Activated CD4-positive, CD25-positive, alpha-beta regulatory T cell treated with anti-CD3 and anti-CD28 coated beads, Interleukin-2, amount 50 U/mL, for 72 hours (primary cell): ENCODE measurements at regions not wholly inside any gene's neighbourhood (a gene's known extent, or its start where the extent isn't known, plus 50 kb on each side); places are given as distances from the start of the nearest gene placed in this dataset.
"Not testable (repeated sequence)": the region's sequence is repeated elsewhere in the genome, so short reads cannot be mapped to it uniquely, and the experiment has no call there.

Experiments used
- DNase-seq: peaks from one replicate; pipeline ENCODE4 v3.0.0; 2021

DNA sequence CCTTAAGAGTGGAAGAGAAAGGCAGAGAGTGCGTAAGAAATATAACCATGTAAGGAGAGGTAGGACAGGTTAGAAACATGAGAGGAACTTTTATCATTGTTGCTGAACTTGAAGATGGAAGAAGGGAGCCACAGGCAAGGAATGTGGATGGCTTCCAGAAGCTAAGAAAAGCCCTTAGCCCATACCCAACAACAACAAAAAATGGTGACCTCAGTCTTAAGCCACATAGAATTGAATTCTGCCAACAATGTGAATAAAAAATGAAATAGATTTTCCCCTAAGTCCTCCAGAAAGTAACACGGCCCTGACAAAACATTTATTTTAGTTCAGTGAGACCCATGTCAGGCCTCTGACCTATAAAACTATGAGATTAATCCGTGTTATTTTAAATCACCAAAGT, 767.3 kb downstream of the FAM181B start:
- DNase-seq: no peak

DNA sequence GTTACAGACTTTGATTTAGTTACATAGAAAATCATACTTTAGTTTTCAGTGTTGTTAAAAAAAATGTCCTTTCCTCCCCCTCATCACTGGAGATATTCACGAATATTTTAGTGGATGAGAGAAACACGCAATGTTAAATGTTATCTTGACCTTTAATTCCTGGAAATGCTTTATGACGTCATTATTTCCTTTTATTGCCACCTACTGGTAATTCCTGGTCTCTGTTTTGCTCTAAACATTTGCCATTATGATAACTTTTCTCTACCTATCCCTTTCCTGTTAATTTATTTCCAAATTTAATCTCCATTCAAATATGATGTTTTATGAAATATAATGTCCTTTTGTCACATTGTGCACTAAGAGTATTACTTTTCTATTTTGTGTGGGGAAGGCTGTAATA, 770.6 kb downstream of the FAM181B start:
- no peak for DNase-seq

DNA sequence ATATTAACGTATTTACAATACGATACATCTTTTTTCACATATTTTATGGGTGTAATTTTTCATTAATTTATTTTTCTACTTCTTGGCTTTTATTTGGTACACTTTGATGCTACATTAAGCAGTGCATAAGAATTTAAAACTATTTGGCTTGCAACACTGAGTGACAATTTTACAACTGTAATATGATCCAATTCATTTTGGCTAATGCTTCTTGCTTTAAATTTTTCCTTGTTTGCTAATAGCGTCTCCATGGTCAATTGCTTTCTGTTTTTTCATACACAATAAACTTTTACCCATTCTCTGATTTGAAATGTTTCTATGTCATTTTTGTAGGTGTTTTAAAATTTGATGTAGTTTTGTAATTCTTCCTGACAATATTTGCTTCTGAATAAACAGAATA, 773.2 kb downstream of the FAM181B start:
- no peak for DNase-seq

DNA sequence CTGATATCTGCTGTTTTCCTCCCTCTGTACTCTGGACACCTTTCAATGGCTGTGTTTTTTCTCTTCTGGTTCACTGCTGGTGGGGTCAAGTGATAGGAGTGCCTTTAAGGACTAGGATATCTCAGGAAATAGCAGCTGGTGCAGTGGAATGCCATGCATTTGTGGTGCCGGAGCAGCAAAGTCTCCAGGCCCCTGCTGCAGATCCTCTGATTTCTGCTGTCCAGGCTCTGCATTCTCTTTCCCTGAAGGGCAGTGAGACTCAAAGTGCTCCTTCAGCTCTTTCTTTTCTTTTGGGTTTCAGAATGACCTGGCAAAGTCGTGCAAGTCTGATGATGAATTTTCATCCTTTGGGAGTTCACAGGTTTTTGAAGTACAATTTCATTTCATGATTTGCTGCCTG, 774.3 kb downstream of the FAM181B start:
- DNase-seq: no peak

DNA sequence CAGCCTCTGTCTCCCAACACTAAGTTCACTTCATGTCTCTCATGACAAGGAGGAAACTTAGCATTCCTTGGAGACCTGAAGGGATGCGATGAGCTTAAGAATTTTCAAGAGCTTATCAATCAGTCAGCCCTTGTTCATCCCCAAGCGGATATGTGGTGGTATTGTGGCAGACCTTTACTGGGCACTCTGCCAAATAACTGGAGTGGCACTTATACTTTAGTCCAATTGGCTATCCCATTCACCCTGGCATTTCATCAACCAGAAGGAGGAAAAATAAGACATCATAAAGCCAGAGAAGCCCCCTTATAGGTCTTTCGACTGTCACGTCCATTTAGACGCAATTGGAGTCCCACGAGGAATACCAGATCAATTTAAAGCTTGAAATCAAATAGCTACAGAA, 779.4 kb downstream of the FAM181B start:
- not testable (repeated sequence) for DNase-seq

- DNase-seq: no peak
Measured at GRCh38 chr11:81946831-81947230, 786.8 kb downstream of the FAM181B start.

GRCh38 chr11:81942646-81943045, 791.0 kb downstream of the FAM181B start:
- no peak for DNase-seq

DNA sequence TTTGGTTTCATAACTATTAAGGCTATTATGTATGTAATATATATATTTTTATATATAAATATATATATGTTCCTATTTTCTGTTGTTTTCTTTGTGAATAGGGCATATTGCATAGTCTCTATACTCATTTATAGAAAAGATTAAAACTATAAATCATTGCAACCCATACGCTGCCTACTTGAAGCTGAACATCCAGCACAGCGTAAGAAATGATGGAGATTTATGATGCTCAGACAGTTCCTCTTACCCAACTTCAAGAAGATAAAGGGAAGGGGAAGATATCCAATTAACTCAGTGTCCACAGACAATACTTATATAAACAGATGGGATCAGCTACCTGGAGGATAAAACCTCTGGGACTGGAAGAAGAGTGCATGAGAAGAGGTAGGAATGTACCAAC, 791.7 kb downstream of the FAM181B start:
- DNase-seq: no peak

GRCh38 chr11:81932303-81932702, 801.4 kb downstream of the FAM181B start:
- no peak for DNase-seq

- no peak for DNase-seq
Measured at GRCh38 chr11:81920205-81920604, 813.5 kb downstream of the FAM181B start.

DNA sequence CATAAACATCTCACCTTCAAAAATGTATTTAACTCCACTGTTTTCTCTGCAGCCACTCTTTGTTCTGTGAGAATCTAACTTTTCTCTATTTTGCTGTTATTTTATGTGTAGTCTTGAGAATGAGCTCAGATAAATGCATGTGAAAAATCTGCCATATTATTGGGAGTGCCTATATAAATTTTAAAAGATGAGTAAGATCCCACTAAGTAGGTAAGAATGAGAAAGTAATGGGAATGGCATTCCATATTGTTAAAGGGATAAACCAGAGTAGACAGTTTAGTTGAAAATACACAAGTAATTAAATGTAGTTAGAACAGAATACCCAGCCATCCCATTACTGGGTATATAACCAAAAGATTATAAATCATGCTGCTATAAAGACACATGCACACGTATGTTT, 817.2 kb downstream of the FAM181B start:
- DNase-seq: no peak

DNA sequence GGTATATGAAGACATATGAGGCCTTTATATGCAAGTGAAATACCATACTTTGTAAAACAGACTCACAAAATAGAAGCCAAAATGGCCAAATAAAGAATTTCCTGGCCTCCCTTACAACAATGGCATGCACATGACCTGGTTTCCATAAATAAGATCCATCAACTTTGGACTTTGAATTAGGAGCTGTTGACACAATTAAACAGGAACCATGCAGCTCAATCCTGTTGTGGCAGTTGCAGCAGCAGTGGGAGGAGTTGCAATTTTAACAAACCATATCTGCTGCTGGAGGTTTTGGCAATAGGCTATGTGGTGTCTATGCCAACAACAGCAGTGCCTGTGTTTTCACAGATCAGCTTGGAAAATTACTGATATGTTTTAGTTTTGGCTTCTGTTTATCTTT, 818.6 kb downstream of the FAM181B start:
- no peak for DNase-seq

DNA sequence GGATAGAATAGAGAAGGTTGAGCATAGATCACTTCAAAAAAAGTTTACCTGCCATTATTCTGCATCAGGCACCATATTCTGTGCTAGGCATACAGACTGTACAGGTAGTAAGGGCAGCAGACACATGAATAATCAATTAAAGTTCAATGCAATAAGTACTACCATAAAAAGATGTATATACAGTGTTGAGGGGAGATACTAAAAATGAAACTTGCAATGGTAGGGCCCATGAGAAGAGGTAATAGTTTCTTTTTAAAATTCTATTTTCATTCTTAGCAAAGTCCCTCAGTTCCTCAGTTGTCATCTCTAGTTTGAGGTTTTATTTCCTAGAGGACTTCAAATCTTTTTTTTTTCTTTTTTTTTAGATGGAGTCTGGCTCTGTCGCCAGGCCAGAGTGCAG, 819.9 kb downstream of the FAM181B start:
- no peak for DNase-seq

- DNase-seq: no peak
Measured at GRCh38 chr11:81907996-81908395, 825.7 kb downstream of the FAM181B start.

- no peak for DNase-seq
Measured at GRCh38 chr11:81899156-81899555, 834.5 kb downstream of the FAM181B start.

DNA sequence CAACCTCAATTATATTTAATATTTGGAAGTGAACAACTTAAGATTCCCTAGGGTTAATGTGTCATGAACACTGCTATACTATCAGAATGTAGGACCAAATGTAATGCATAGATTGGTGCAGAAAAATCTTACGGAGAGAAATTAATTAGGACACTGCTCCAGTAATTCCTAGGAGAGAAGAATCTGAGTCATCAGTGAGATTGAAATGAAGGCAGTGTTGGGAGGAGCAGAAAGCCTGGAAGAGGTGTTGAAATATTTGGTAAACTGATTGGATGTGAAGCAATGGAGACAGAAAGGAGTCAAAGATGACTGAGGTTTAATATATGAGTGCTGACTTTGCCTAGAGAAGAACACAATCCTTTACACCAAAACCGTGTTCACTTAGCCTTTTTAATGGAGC, 836.0 kb downstream of the FAM181B start:
- no peak for DNase-seq

- DNase-seq: no peak
Measured at GRCh38 chr11:81895258-81895657, 838.4 kb downstream of the FAM181B start.

GRCh38 chr11:81892770-81893635, 840.7 kb downstream of the FAM181B start:
- no peak for DNase-seq

DNA sequence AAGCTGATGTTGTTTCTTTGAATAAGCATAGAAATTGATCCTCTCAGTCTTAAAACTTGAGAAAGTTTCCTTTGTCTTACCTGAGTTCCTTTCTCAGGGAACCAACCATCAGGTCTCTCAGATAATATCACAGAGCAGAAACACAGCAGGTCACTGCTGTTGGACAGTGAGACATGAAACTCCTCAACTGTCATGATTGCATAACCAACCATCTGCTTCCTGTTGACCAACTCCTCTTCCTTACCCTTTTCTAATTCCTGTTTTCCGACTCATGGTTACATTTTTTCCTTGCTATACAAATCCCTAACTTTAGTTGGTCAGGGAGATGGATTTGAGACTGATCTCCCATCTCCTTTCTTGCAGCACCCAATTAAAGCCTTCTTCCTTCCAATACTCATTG, 845.3 kb downstream of the FAM181B start:
- no peak for DNase-seq

DNA sequence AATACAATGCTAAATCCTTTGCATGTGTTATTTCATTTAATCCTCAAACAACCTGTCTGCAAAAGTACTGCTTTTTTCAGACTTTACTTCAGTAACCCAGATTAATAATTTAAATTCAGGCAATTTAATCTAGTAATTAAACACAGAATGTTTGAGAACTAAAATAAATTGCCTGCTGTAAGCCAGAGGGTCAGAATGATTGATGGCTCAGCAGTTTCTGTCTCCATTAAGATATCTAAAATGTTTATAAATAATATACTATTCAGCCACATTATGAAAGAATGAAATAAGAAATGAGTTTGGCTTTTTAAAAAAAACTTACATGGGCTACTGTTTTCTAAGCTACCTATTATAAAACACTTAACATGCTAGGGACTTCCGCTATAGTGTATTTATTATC, 846.0 kb downstream of the FAM181B start:
- no peak for DNase-seq

- DNase-seq: no peak
Measured at GRCh38 chr11:81886406-81887075, 847.1 kb downstream of the FAM181B start.

- no peak for DNase-seq
Measured at GRCh38 chr11:81874635-81875034, 859.0 kb downstream of the FAM181B start.

- no peak for DNase-seq
Measured at GRCh38 chr11:81870815-81871214, 862.8 kb downstream of the FAM181B start.

- DNase-seq: no peak
Measured at GRCh38 chr11:81870066-81870412, 863.6 kb downstream of the FAM181B start.
